ENCODE measurements at regions not wholly inside any gene's neighbourhood (a gene's known extent, or its start where the extent isn't known, plus 50 kb on each side); places are given as distances from the start of the nearest gene placed in this dataset.

DNA sequence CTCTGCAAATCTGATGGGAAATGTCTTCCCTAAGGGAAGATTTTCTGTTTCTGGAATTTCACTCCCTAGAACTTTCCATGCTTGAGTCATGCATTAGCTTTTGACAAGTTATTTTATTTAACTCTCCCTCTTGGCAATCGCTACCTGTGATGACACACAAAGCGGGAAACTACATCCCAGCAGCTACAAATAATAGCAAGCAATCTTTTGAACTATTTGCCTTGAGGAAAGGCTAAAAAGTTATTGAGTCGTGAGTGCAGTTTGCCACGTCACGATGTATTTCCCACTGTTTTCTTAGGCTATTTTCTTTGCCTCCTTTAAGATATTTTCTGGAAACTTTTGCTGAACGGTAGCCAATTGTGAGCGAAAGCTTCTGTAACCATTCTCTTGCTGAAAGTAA, 353.3 kb upstream of the HTR2A start:
- no peaks in the 10 kb centered on the region for H4K20me1 ChIP-seq (ENCODE audit: insufficient read depth, low read length)
- ATAC-seq (ENCODE audit: low read depth), result no peak
- H3K79me1 ChIP-seq (ENCODE audit: low read depth in 1 of 2, low read length in 2 of 2), result no peaks in the 10 kb centered on the region
- no peak overlapping the region for H3K23ac ChIP-seq (ENCODE audit: low read depth, low read length)
- no peak overlapping the region for H3K18ac ChIP-seq (ENCODE audit: low read depth, low read length)
- no peak overlapping the region for H3K9ac ChIP-seq (ENCODE audit: low read depth, low read length)
- no TSS peak for BruUV-seq (replicated peaks)
- H3K14ac ChIP-seq (replicated peaks; ENCODE audit: low read depth, low read length), result no peak overlapping the region
- TF ChIP-seq, protein P1, sequence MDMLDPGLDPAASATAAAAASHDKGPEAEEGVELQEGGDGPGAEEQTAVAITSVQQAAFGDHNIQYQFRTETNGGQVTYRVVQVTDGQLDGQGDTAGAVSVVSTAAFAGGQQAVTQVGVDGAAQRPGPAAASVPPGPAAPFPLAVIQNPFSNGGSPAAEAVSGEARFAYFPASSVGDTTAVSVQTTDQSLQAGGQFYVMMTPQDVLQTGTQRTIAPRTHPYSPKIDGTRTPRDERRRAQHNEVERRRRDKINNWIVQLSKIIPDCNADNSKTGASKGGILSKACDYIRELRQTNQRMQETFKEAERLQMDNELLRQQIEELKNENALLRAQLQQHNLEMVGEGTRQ (IDR thresholded peaks at IDR 0.05; ENCODE audit: low read depth, low read length), result no peak
- TF ChIP-seq MAFK (IDR thresholded peaks at IDR 0.05; ENCODE audit: low read depth, low read length), result no peak
- no peak overlapping the region for H2AFZ ChIP-seq (replicated peaks; ENCODE audit: low read length, poor library complexity)
- H3K4me2 ChIP-seq (ENCODE audit: low read depth, low read length), result no peak overlapping the region
- H4K5ac ChIP-seq (ENCODE audit: low read depth, low read length), result no peak overlapping the region
- in situ Hi-C loops (cut with MboI; ENCODE audit: low sequenced_read_pairs), result no loop called here
- H3K36me3 ChIP-seq (ENCODE audit: control insufficient read depth, insufficient read depth, low read length), result no peaks in the 10 kb centered on the region
- no peaks in the 10 kb centered on the region for H3K27me3 ChIP-seq (ENCODE audit: control insufficient read depth, insufficient read depth, low read length)
- no peak overlapping the region for H2BK5ac ChIP-seq (ENCODE audit: low read depth, low read length, poor library complexity, severe bottlenecking)
- H2BK15ac ChIP-seq (ENCODE audit: low read depth, low read length), result 0 out of 3 replicates have a peak overlapping the region, but pooled peaks have one; percentile 36
- no peak overlapping the region for H3K4ac ChIP-seq (ENCODE audit: low read depth, low read length)
- H3K4me3 ChIP-seq (ENCODE audit: insufficient read depth, low read depth, low read length), result no peak overlapping the region
- peak; percentile 64 for DNase-seq
- H3K4me1 ChIP-seq (ENCODE audit: control insufficient read depth, insufficient read depth, low read length), result no peaks in the 10 kb centered on the region
- ChIA-PET CTCF (interaction anchor here (0.8 kb wide), 1 partner anchor 52 kb away, joined by 3 read pairs; no protein-coding TSS in a partner anchor), POLR2A (ENCODE audit: unreplicated experiment) (no interaction called here)
- no peaks in the 10 kb centered on the region for H3K9me3 ChIP-seq (ENCODE audit: control insufficient read depth, insufficient read depth, low read length)
- intact Hi-C loops (cut with micrococcal nuclease), result no loop called here
- no peak overlapping the region for H2AK9ac ChIP-seq (replicated peaks; ENCODE audit: low read depth, low read length, poor library complexity)
- no peak overlapping the region for H3K56ac ChIP-seq (ENCODE audit: extremely low read depth, insufficient read depth, low read length)
- no peak overlapping the region for H2BK20ac ChIP-seq (ENCODE audit: low read depth, low read length)
- H2BK120ac ChIP-seq (ENCODE audit: low read depth, low read length), result no peak overlapping the region
- no peak overlapping the region for H2AK5ac ChIP-seq (ENCODE audit: low read depth, low read length)
- H3K27ac ChIP-seq (ENCODE audit: insufficient read depth, low read length), result no peak overlapping the region
- dilution Hi-C loops (cut with HindIII; ENCODE audit: low sequenced_read_pairs, unreplicated experiment), result no loop called here
- no peaks in the 10 kb centered on the region for H3K9me1 ChIP-seq (ENCODE audit: insufficient read depth, low read length)
- no peak overlapping the region for H4K91ac ChIP-seq (ENCODE audit: insufficient read depth, low read depth, low read length)
- WGBS, 2 experiments (ENCODE audit: extremely low coverage in 2 of 2, insufficient read length in 1 of 2), result 80% methylated on average over 3 of the region's 7 CpGs; no CpG with 5 or more reads in 1 of the 2 experiments
- H4K8ac ChIP-seq (ENCODE audit: low read depth in 2 of 2, low read length in 2 of 2), result no peak overlapping the region; a peak in 1 of 4 replicates
